ENCODE measurements at regions not wholly inside any gene's neighbourhood (a gene's known extent, or its start where the extent isn't known, plus 50 kb on each side); places are given as distances from the start of the nearest gene placed in this dataset.
"Not testable (repeated sequence)": the region's sequence is repeated elsewhere in the genome, so short reads cannot be mapped to it uniquely, and the experiment has no call there.

DNA sequence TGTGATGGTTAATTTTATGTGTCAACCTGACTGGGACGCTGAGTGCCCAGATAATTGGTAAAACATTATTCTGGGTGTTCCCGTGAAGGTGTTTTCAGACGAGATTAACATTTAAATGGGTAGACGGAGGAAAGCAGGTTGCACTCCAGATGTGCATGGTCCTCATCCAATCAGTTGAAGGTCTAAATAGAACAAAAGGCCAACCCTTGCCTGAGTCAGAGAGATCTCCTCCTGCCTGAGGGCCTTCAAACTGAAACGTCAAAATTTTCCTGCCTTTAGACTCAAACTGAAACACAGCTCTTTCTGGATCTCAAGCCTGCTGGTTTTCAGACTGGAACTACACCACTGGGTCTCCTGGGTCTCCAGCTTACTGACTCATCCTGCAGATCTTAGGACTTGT lies 73.5 kb downstream of the NPIPA8 start:
- FAIRE-seq = not testable (repeated sequence)

DNA sequence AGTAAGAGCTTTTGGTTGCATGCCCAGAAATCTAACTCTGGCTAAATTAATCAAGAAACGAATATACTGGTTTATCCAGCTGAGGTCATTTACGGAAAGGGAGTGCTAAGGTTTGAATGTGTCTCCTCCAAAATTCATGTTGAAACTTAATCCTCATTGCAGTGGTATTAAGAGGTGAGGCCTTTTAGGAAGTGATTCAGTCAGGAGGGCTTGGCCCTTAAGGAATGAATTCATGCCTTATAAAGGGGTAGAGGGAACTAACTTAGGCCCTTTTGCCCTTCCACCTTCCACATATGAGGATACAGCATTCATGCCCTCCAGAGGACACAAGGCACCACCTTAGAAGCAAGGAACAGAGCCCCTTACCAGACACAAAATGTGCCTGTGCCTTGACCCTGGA lies 74.7 kb downstream of the NPIPA8 start:
- not testable (repeated sequence) for FAIRE-seq

DNA sequence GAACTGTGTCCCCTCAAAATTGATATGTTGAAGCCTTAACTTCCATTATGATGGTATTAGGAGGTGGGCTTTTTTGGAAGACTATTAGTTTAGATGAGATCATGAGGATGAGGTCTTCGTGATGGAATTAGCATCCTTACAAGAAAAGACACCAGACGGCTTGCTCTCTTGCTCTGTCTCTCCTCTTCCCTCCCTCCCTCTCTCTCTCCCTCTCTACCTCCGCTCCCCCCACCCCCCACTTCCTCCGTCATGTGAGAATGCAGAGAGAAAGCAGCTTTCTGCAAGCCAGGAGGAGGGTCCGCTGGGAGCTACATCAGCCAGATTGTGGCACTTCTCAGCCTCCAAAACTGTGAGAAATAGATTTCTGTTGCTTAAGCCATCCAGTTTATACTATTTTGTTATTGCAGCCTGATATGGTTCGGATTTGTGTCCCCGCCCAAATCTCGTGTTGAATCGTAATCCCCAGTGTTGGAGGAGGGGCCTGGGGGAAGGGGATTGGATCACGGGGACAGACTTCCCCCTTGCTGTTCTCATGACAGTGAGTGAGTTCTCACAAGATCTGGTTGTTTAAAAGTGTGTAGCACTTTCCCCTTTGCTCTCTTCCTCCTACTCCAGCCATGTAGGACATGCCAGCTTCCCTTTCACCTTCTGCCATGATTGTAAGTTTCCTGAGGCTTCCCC lies 76.9 kb downstream of the NPIPA8 start:
- not testable (repeated sequence) for FAIRE-seq

DNA sequence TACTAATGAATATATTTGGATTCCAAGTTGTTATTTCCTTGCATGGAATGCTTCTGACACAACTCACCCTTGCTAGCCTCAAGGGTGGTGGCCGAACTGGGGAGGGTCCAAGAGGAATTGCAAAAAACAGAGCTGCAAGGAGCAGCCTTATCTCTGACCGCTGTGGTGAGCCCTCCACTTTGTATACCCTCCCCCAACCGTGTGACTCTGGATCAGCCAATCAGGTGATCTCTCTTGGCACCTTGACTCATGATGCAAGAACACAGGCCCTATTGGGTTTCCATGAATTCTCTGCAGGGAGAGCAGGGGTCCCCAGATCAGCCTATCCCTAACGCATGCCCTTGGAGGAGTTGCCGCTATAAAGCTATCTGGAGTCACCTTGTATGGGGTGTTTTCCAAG lies 83.6 kb downstream of the NPIPA8 start:
- FAIRE-seq = not testable (repeated sequence)

DNA sequence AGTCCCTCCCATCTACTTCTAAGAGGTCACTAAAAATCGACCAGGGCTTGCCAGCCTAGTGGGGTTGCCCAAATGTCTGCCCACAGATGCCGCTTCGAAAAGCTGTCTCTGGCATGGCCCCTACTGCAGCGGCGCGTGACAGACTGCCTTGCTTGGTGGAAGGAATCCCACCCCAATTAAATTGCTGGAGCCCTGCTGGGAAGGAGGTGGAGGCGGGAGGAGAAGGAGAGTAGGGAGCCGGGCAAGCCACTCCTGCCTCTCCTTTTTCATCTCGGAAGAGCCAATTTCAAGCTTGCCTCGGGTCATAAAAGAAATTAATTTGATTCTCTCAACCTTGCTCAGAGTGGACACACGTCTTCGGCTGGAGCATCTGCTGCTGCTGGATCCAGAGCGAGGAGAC lies 106.0 kb downstream of the NPIPA8 start:
- FAIRE-seq = not testable (repeated sequence)

DNA sequence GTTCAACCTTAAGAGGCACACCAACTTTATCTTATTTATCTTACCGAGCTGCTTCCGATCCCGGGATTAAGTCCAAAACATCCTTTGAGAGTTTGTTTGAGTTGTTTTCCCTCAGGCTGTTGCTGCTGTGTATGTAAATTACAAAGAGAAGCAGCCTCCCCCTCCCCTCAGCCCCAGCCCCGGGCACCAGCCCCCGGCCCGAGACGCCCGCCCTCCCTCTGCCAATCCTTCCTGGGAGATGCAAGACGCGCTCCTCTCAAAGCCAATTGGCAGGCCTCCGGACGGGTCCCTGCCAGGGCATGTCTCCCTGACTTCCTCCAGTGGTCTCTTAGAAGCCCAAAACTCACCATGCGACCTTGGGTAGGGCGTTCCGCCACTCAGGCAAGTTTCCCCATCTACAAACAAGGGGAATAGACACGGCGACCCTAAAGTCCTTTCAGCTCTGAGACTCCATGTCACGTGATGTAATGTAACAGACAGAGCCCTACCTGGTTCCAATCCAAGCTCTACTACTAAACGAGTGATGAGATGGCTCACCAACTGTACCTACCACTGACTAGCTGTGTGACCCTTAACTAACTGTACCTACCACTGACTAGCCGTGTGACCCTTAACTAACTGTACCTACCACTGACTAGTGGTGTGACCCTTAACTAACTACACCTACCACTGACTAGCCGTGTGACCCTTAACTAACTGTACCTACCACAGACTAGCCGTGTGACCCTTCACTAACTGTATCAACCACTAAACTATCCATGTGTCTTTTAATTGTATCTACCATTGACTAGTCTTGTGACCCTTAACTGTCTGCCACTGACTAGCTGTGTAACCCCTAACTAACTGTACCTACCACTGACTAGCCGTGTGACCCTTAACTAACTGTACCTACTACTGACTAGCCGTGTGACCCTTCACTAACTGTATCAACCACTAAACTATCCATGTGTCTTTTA lies 114.2 kb downstream of the NPIPA8 start:
- FAIRE-seq = not testable (repeated sequence)

DNA sequence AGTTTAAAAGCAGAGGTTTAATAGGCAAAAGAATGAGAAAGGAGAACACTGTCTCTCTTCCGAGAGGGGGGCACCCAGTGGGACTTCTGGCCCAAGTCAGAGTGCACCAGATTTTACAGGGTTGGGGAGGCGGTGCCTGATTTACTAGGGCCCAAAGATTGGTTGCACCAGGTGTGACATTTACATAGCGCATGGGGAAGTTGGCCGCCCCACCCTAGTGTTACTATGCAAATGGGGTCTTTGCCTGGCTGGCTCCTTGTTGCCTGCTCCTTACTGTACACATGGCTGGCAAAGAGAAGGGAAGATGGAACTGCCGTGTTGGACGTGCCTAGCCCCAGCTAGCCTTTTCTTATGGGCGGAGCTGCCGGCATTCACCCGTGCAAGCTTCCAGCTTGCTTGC lies 118.8 kb downstream of the NPIPA8 start:
- not testable (repeated sequence) for FAIRE-seq

DNA sequence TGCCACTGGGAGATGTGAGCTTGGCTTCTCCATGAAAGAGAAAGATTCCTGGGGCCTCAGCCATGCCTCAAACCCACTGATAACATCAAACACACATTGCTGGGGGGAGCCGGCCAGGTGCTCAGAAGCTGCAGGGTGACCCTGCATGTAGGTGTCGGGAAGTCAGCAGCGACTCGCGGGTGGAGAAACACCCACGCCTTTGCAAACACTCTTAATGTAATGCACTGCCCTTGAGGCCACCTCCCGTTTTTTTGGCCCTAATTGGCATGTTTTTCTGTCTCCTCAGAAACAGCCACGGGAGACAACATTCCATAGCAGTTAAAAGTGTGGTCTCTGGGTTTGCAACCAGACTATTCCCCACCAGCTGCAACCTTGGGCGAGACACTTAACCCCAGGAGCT lies 119.7 kb downstream of the NPIPA8 start:
- FAIRE-seq = not testable (repeated sequence)

DNA sequence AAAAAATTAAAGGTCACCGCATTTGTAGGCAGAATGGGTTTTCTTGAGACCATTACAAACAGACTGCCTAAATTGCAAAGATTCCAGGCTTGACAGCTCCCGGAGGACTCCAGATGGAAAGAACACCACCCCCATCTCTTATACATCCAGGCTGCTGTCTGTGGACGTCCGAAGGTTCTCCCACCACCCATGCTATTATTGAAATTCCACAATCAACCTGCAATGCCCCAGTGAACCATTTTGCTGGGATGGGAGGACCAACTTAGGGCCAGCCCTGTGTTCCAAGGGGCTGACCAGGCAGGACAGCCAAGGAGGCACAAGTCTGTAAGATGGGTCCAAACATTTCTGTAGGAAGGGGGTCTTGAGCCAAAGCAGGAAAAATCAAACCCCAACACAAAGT lies 122.7 kb downstream of the NPIPA8 start:
- FAIRE-seq = not testable (repeated sequence)

DNA sequence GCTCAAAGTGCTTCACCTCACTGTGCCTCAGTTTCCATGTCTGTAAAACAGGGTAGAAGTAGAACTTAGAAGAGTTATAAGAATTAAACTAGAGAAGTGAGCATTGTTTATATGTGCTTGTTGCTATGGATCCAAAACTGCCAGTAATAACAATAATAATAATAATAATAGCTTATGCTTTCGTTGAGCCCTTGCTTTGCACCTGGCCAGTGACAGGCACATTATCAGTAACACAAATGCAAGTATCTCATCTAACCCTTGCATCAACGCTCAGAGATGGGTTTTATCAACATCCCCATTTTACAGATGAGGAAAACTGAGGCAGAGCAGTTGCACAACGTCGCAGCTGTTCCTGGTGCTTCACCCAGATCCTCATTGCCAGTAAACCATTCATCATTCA lies 125.0 kb downstream of the NPIPA8 start:
- FAIRE-seq = not testable (repeated sequence)

DNA sequence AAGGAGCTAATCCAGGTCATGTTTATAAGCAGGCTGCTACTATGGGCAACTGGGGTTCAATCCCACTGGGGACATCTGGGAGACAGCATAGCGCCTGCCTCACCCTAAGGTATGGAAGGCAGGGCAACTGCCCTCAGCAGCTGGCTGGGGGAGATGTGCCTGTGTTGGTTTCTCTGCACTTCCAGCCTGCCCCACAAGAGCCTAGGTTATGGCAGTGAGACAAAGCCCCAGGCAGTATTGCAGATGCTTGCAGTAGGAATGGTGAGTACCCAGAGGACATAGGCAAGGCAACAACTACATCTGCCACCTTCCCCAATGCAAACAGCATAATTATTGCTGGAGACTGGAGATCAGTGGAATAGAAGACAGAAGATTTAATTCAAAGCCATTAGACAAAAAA lies 131.8 kb downstream of the NPIPA8 start:
- not testable (repeated sequence) for FAIRE-seq

DNA sequence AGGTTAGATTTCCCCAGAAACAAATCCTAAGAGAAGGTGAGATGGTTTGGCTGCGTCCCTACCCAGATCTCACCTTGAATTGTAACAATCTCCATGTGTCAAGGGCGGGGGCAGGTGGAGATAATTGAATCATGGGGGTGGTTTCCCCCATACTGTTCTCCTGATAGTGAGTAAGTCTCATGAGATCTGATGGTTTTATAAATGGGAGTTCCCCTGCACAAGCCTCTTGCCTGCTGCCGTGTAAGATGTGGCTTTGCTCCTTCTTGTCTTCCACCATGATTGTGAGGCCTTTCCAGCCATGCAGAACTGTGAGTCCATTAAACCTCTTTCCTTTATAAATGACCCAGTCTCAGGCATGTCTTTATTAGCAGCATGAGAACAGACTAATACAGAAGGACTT lies 132.2 kb downstream of the NPIPA8 start:
- not testable (repeated sequence) for FAIRE-seq

DNA sequence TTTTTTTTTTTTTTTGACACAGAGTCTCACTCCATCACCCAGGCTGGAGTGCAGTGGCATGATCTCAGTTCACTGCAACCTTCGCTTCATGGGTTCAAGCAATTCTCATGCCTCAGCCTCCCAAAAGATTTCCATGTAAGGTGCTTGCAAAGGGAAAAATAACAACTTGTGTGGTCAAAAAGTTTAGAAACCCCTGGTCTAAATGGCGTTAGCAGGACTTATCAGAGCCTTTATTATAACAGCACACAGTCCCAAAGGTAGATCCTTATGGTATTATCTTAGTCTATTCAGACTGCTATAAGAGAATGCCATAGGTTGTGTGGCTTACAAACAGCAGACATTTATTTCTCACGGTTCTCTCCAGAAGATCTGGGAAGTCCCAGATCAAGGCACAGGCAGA lies 135.0 kb downstream of the NPIPA8 start:
- FAIRE-seq = not testable (repeated sequence)

DNA sequence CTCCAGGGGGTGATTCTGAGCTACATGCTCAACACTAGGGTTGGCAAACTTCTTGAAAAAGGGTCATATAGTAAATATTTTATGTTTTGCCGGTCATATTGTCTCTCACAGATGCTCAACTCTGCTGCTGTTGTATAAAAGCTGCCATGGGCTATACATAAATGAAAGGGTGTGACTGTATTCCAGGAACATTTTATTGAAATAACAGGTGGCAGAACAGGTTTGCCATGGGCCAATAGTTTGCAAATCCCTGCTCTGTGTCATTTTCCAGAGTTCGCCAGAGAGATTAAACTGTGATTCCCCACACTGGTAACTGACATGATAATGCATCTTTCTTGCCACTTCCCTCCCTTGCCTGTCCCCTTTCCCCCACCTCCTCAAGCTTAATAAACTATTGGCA lies 144.1 kb downstream of the NPIPA8 start:
- FAIRE-seq = not testable (repeated sequence)

DNA sequence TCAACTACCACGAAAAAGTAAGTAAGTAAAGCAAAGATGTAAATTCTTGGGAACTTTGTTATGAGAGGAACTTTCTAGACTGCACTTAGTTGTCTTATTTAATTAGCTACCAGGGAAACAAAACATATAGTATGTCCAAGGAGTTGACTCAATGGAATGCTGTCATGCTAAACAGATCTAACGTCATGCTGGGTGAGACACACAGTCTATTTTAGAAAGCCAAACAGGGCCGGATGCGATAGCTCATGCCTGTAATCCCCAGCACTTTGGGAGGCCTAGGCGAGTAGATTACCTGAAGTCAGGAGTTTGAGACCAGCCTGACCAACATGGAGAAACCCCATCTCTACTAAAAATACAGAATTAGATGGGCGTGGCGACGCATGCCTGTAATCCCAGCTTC lies 146.4 kb downstream of the NPIPA8 start:
- not testable (repeated sequence) for FAIRE-seq

DNA sequence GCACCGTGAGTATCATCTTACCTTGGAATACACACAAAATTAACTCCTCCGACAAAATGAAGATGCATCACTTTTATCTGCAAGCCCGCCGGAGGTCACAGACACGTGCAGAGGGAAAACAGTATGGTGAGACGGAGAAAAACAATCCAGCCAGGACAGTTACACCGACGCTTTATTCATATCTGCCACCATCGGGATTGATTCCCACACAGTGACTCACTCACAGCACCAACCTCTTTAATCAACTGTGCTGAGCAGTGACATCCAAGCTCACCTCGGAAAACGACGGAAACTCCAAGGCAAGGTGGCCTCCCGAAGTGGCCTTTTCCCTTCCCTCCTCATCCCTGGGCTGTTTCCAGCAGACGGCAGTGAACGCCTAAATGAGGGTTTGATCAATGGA lies 151.8 kb downstream of the NPIPA8 start:
- not testable (repeated sequence) for FAIRE-seq

DNA sequence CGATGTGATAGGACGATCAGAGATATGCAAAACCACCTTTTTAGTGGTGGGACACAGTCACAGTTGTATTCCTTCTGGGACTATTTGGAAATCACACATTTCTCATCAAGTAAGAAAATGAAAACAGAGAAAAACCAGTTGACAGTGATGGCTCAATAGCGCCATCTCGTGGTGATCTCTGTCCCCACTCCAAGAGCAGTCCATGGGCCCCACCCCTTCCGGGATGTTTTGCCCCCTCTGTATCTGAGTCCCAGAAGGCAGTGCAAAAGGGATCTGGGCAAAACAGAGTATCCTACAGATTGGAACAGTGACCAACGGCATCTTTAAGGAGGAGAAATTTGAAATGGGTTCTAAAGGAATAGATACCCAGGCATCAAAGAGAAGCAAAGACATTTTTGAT lies 155.5 kb downstream of the NPIPA8 start:
- FAIRE-seq = not testable (repeated sequence)

DNA sequence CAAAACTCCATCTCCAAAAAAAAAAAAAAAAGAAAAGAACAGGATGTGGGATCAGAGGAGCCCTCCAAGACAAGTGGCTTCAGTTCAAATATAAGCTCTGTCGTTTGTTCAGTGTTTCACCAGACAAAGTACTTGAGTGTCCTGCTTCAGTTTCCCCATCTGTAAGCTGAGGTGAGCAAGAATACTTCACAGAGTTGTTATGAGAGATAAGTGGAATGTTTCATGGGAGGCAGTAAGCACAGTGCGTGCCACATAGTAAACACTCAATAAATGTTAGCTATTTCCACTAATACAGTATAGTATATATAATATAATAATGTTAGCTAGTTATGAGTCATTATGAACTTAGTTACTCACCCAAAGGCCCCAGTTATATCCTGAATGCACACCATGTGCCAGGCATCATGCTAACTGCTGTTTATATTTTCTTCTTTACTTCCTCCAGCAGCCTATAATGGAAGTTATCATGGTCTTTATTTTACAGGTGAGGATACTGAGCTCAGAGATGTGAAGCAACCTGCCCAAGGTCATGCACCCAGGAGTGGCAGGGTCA lies 162.5 kb downstream of the NPIPA8 start:
- not testable (repeated sequence) for FAIRE-seq

DNA sequence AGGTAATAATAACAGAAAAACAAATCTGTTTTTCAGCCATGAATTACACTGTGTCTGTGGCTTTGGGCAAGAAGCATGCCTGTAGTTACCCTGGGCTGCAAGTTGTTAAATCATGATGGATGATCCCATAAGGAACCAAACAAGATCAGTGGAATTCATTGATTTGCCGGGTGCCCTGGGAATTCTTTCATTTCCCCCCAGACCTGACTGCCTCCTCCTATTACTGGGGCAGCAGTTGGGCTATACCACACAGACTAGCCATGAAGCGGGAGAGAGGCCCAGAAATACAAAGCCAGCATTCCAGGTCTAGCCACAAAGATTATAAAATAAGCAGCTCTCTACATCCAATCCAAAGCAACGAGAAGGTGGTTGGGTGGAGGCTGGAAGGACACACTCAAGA lies 174.2 kb downstream of the NPIPA8 start:
- not testable (repeated sequence) for FAIRE-seq

DNA sequence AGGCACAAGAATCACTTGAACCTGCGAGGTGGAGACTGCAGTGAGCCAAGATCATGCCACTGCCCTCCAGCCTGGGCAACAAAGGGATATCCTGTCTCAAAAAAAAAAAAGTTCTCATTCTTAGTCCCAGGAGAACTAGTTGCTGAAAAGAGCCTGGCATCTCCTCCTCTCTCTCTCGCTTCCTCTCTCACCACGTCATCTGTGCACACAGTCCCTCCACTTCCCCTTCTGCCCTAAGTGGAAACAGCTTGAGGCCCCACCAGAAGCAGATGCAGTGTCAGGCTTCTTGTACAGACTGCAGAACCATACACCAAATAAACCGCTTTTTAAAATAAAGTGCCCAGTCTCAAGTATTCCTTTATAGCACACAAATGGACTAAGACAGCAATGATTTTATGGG lies 175.3 kb downstream of the NPIPA8 start:
- FAIRE-seq = not testable (repeated sequence)

DNA sequence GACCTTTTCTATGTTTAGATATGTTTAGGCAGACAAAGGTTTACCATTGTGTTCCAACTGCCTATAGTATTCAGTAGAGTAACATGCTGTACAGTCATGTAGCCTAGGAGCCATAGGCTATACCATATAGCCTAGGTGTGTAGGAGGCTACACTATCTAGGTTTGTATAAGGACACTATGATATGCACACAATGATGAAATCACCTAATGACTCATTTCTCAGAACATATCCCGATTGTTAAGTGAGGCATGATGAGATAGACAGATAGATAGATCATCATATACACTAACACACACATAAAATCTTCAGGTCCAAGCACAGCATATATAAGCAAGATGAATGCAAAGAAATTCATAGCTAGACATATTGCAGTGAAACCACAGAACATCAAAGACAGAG lies 177.4 kb downstream of the NPIPA8 start:
- FAIRE-seq = not testable (repeated sequence)

DNA sequence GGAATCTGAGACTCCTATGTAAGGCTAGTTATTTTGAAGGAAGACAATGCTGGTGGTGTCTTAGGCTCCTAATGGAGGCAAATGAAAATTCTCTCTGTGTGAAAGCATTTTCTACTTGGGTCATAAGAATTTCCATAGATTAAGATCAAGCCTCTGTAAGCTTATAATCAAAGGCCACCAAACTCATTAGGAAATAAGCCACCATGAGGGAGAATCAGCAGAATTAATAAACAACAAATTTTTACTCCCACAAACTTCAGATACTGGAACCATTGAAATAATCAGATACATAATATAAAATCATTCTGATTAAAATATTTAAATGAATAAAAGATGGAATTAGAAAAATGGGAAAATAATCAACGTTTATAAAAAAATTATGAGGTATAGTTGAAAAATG lies 178.7 kb downstream of the NPIPA8 start:
- not testable (repeated sequence) for FAIRE-seq

DNA sequence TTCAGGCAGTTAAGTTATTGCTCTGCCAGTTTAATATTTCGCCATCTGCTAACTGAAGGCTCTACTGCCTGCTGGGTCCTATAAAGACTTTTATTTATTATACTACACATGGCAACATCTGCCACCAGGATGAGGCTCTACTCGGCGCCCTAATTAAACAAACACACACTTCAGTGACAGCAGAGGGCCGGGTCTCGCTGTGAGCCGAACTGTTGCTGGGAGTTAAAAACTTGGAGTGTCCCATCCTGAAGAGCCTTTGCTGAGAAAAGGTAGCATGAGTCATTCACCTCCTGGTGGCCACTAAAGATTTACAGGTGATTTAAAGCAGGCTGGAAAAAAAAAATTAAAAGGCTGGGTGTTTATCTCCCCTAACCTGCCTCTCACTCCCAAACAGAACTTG lies 183.7 kb downstream of the NPIPA8 start:
- FAIRE-seq = not testable (repeated sequence)

DNA sequence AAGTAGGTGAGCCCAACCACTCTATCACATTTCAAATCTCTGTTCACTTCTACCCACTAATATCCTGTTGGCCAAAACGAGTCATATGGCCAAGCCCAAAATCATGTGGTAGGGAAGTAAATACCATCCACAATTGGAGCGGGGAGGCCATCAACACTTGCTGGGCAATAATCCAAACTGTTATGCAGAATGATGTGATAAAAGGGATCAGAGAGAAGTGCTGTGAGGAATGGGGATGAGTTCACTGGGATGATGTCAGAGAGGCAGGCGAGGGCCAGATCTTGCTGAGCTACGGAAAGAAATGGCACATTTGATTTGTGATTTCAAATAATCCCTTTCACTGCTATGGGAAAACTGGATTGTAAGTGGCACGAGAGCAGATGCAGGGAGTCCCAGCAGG lies 188.4 kb downstream of the NPIPA8 start:
- FAIRE-seq = not testable (repeated sequence)
